GM19023 (cell line): ENCODE measurements at regions not wholly inside any gene's neighbourhood (a gene's known extent, or its start where the extent isn't known, plus 50 kb on each side); places are given as distances from the start of the nearest gene placed in this dataset.
"Not testable (repeated sequence)": the region's sequence is repeated elsewhere in the genome, so short reads cannot be mapped to it uniquely, and the experiment has no call there.

Experiments used
- ATAC-seq: cut with Tn5 transposase; IDR thresholded peaks from one replicate; pipeline ENCODE4 v1.9.1; 2021; ENCODE audit warnings: mild to moderate bottlenecking, moderate library complexity; ENCODE audit not compliant: unreplicated experiment

DNA sequence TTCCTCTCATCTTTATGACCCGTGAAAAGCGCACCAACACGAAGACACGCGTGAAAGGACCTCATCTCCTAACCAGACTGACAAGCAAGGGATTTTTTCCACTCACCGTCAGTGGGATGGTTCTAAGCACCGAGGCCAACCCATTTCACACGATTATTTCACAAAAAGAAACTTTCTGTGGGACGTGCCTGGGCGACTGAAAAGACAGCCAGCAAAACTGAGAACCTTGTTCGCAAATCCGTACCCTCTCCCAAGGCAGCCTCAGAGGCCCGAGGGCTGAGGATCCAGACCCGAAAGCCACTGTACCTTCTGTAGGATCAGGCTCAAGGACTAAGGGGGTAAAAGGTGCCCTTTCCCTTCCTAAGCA lies 84.9 kb upstream of the METTL9 start:
- ATAC-seq: not testable (repeated sequence)

- ATAC-seq: not testable (repeated sequence)
Observed at GRCh38 chr16:21516705-21517040, 82.7 kb upstream of the METTL9 start.

DNA sequence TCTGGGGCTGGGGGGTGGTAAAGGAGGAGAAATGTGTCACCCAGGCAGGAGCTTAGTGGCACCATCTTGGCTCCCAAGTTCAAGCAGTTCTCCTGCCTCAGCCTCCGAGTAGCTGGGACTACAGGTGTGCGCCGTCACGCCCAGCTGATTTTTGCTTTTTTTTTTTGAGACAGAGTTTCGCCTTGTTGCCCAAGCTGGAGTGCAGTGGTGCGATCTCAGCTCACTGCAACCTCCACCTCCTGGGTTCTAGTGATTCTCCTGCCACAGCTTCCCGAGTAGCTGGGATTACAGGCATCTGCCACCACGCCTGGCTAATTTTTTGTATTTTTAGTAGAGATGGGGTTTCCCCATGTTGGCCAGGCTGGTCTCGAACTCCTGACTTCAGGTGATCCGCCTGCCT lies 82.1 kb upstream of the METTL9 start:
- peak; percentile 21 for ATAC-seq

DNA sequence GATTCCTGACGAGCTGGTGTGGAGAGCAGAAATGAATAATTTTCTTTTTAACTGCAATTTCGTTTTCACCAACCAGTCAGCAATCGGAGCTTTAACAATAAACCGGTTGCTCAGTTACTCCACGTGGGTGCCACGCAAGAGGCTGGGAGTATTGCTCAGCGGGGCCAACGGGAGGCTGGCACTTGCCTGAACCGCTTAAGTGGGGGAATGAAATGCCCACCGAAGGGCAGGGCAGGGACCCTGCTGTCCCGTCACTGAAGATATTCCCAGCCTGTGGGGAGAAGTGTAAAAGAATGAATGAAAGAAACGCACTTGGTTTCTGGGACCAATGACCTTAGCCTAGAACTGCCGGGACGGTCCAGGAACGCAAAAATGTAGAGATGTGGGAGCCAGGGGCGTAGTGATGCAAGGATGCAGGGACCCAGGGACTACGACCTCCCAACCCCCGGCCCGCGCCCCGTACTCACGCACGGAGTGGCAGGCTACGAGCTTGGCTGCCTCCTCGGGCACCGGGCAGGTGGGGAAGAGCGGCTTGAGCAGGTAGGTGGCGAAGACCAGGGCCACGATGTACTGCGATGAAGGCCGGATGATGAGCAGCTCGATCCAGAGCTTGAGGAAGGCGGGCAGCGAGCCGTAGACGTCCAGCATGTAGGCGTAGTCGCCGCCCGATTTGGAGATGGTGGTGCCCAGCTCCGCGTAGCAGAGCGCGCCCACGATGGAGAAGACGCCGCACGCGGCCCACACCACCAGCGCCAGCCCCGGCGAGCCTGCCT lies 79.8 kb upstream of the METTL9 start:
- ATAC-seq: not testable (repeated sequence)

DNA sequence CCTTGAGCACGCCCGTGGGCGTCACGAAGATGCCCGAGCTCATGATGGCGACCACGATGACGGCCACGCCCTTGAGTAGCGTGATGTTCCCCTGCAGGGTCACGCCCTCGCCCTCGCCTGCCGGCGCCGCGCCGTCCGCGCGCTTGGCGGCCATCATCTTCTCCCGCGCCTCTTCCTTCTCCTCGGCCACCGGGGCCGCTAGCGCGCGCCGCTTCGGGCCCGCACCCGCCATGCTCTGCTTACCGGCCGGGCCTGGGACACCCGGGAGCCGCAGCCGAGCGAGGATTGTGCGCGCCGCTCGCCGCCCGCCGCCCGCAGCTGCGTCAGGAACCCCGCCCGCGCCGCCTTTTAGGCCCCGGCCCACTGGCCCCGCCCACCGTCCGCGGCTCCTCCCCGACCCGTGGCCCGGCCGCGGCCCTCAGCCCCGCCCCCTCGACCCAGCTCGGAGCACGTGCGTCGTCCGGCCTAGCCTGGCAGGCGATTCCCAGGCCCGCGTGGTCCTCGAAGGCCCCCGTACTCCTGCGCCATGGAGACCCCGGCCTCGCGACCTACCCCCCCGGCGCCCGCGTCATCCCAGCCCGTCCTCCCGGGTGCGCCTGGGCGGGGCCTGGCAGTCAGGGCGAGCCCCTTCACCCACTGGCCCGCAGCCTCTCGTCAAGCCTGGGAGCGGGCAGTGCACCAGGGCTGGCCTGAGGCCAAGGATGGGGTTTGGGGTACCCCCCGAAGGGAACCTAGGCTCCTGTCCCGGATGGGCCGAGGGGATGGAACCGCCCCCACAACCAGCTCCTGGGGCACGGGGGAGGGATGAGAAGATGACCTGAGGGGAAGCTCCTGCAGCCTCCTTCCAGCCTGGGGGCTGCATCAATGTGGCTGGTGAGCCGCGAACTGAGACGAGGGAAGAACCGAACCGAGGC lies 79.0 kb upstream of the METTL9 start:
- peak; percentile 69 for ATAC-seq

- ATAC-seq: not testable (repeated sequence)
Observed at GRCh38 chr16:21521048-21521389, 78.4 kb upstream of the METTL9 start.

- not testable (repeated sequence) for ATAC-seq
Observed at GRCh38 chr16:21521390-21522143, 77.8 kb upstream of the METTL9 start.

DNA sequence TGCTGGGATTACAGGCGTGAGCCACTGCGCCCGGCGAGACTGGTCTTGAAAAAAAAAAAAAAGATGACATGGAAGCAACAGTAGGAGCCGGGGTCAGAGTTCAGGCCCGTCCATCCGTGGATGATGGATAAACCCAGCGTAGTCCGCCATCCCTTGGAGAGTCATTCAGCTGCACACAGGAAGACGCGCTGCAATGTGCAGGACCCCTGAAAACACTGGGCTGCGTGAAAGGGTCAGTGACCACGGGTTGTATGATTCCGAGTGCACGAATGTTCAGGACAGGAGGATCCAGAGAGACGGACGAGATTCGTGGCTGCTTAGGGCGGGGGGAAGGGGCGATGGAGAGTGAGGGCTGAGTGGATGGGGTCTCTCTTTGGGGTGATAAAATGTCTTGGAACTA lies 76.5 kb upstream of the METTL9 start:
- ATAC-seq: not testable (repeated sequence)

DNA sequence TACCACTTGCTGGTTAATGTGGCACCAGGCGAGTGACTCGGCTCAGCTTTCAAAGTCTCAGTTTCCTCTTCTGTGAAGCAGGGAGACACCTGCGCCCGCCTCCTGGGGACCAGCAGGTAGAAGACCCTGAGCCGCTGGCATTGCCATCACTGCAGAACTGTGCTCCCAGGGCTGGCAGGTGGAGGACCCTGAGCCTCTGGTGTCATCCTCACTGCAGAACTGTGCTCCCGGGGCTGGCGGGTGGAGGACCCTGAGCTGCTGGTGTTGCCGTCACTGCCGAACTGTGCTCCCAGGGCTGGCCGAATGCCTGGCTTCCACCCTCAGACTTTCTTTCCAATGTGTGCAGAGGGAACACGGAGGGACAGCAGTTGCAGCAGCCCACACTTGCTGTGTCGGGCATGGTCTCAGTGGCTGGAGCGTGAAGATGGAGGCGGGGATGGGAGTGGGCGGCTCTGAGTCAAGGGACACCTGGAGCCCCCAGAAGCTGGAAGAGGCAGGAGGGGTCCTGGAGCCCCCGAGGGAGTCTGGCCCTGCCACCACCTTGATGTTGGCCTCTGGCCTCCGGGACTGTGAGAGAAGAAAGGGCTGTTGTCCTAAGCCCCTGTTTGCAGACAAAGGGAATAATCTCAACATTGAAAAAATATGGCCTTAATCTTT lies 75.8 kb upstream of the METTL9 start:
- no peak for ATAC-seq

DNA sequence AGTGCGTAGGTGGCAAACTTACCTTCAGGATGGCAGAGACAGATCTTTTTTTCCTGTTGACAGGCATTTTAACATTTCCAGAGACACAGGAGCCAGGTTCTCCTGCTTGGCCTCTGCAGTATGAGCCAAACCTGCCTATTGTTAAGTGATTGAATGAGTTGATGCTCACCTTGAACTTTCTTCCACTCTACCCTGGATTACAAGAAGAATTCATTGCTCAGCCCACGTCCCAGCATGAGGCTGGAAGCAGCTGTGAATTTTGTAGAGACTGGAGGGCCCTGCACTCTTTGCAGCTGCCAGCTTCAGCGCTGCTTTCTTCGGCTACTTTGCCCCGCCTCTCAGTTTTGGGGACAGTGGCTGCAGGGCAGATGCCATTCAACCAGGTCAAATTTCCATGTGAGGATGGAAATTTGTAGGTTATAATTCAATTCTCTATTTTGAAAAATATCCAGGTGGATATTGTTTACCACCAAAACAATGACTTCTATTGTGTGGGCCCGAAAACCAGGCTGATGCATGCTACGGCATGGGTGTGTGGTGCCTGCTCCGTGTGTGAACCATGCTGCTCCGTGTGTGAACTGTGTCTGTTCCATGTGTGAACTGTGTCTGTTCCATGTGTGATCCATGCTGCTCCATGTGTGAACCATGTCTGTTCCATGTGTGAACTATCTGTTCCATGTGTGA lies 75.2 kb upstream of the METTL9 start:
- ATAC-seq: no peak

GRCh38 chr16:21524752-21525028 lies 74.7 kb upstream of the METTL9 start:
- ATAC-seq: not testable (repeated sequence)

- ATAC-seq: not testable (repeated sequence)
Observed at GRCh38 chr16:21525029-21525895, 74.1 kb upstream of the METTL9 start.

DNA sequence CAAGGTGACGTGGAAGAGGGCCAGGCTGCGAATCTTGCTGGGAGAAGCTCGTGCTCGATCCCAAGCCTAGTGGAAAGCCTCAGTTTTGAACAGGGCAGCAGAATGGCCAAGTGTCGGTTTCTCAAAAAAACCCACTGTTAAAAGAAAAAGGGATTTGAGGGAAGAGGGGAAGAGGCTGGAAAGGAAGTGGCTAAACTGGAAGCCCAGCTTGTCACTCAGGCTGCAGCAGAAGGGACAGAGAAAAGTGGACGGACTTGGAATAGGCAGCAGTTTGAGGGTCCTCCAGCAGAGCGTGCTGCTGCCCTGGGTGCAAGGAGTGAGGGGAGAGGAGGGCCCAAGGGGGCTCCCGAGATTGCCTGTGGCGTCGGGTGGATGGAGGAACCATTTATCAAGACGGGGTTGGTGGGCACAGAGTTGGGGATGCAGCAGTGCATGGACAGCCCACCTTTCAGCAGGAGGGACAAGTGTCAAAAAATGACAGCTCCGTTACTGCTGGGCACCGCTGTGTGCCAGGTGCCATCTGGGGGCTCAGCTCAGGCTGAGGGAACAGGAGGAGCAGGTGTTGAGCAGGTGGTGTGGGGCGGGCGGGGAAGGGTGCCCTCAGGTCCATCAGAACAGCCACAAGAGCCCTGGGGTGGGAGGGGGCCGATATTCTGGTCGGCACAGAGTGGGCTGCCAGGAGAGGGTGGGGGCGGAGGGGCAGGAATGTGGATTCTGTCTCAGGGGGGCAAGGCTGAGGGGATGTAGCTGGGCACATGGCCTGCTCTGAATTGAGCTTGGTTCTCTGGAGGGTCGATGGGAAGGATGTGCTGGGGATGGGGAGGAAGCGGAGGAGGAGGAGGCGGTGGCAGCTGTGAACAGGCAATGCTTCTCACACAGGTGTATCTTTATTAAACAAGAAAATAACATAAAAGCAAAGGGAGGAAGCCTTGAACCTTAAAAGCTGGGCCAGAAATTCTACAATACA lies 73.1 kb upstream of the METTL9 start:
- not testable (repeated sequence) for ATAC-seq

GRCh38 chr16:21526923-21527807 lies 72.2 kb upstream of the METTL9 start:
- no peak for ATAC-seq

GRCh38 chr16:21529060-21529658 lies 70.2 kb upstream of the METTL9 start:
- not testable (repeated sequence) for ATAC-seq

GRCh38 chr16:21530729-21531383 lies 68.5 kb upstream of the METTL9 start:
- not testable (repeated sequence) for ATAC-seq

- ATAC-seq: not testable (repeated sequence)
Observed at GRCh38 chr16:21532996-21533395, 66.4 kb upstream of the METTL9 start.
